HepG2 (cell line): ENCODE measurements at regions not wholly inside any gene's neighbourhood (a gene's known extent, or its start where the extent isn't known, plus 50 kb on each side); places are given as distances from the start of the nearest gene placed in this dataset.

Experiments used
- ATAD3A ChIP-seq: sonication (generic); formaldehyde crosslinking; IDR thresholded peaks from 2 replicates; pipeline ENCODE4 v1.4.0; 2020; ENCODE audit warnings: missing genetic modification reagents
- FOXO1 ChIP-seq: sonication (generic); formaldehyde crosslinking; IDR thresholded peaks from 2 replicates; pipeline ENCODE4 v1.4.0; 2020; ENCODE audit warnings: missing genetic modification reagents
- HNF4A ChIP-seq: sonication (generic); formaldehyde crosslinking; IDR thresholded peaks from 2 replicates; pipeline ENCODE4 v1.4.0; 2020; ENCODE audit warnings: missing genetic modification reagents
- NFRKB ChIP-seq: fragments of 450-650 bp; IDR thresholded peaks from 2 replicates; pipeline ENCODE4 v1.6.1; 2017
- SALL1 ChIP-seq: sonication (generic); formaldehyde crosslinking; IDR thresholded peaks from 2 replicates; pipeline ENCODE4 v1.8.0; 2022; ENCODE audit warnings: mild to moderate bottlenecking, missing genetic modification reagents
- SIN3B ChIP-seq: fragments of 150-350 bp; IDR thresholded peaks from 2 replicates; pipeline ENCODE4 v1.6.1; 2014; ENCODE audit warnings: low read length
- SOX5 ChIP-seq: IDR thresholded peaks from 2 replicates; pipeline ENCODE4 v1.6.1; 2016; ENCODE audit warnings: borderline replicate concordance
- SP2 ChIP-seq: sonication (generic); formaldehyde crosslinking; IDR thresholded peaks from 2 replicates; pipeline ENCODE4 v1.5.1; 2020; ENCODE audit warnings: mild to moderate bottlenecking, missing genetic modification reagents
- ZFP36 ChIP-seq: fragments of 150-350 bp; IDR thresholded peaks from 2 replicates; pipeline ENCODE4 v1.6.1; 2018; ENCODE audit warnings: borderline replicate concordance, low read length, low read depth; ENCODE audit not compliant: partially characterized antibody
- ZNF275 ChIP-seq: sonication (generic); formaldehyde crosslinking; IDR thresholded peaks from 2 replicates; pipeline ENCODE4 v1.8.0; 2022; ENCODE audit warnings: missing genetic modification reagents, mild to moderate bottlenecking, inconsistent platforms, borderline replicate concordance
- ZNF33B ChIP-seq: sonication (generic); formaldehyde crosslinking; IDR thresholded peaks from 2 replicates; pipeline ENCODE4 v1.5.1; 2020; ENCODE audit warnings: mild to moderate bottlenecking, missing genetic modification reagents
- ZNF607 ChIP-seq: sonication (generic); formaldehyde crosslinking; IDR thresholded peaks from 2 replicates; pipeline ENCODE4 v1.5.1; 2020; ENCODE audit warnings: missing genetic modification reagents, mild to moderate bottlenecking, borderline replicate concordance
- TF ChIP-seq, protein P1 (sequence below), 2 experiments: fragments of 450-650 bp in 1 of 2; sonication (generic) in 1 of 2; formaldehyde crosslinking in 1 of 2; IDR thresholded peaks; 2 replicates each; pipeline versions ENCODE4 v1.6.1 to v1.8.0; 2016 to 2022; ENCODE audit warnings: antibody characterized with exemption in 1 of 2, mild to moderate bottlenecking in 1 of 2, missing genetic modification reagents in 1 of 2
- TF ChIP-seq, protein P2 (sequence below): IDR thresholded peaks from 2 replicates; pipeline ENCODE4 v1.6.1; 2016
- TF ChIP-seq, protein P3 (sequence below): sonication (generic); formaldehyde crosslinking; IDR thresholded peaks from 2 replicates; pipeline ENCODE4 v1.5.0; 2020; ENCODE audit warnings: missing genetic modification reagents
- TF ChIP-seq, protein P4 (sequence below), 2 experiments: sonication (generic) in 1 of 2; formaldehyde crosslinking in 1 of 2; IDR thresholded peaks; 2 replicates each; pipeline versions ENCODE4 v1.4.0 to v1.6.1; 2018 to 2020; ENCODE audit warnings: missing genetic modification reagents in 2 of 2, borderline replicate concordance in 1 of 2, low read depth in 1 of 2, mild to moderate bottlenecking in 1 of 2, missing biosample characterization in 1 of 2

GRCh38 chr2:8412082-8412481 lies 269.8 kb upstream of the ID2 start (continued):
- TF ChIP-seq, protein P1, sequence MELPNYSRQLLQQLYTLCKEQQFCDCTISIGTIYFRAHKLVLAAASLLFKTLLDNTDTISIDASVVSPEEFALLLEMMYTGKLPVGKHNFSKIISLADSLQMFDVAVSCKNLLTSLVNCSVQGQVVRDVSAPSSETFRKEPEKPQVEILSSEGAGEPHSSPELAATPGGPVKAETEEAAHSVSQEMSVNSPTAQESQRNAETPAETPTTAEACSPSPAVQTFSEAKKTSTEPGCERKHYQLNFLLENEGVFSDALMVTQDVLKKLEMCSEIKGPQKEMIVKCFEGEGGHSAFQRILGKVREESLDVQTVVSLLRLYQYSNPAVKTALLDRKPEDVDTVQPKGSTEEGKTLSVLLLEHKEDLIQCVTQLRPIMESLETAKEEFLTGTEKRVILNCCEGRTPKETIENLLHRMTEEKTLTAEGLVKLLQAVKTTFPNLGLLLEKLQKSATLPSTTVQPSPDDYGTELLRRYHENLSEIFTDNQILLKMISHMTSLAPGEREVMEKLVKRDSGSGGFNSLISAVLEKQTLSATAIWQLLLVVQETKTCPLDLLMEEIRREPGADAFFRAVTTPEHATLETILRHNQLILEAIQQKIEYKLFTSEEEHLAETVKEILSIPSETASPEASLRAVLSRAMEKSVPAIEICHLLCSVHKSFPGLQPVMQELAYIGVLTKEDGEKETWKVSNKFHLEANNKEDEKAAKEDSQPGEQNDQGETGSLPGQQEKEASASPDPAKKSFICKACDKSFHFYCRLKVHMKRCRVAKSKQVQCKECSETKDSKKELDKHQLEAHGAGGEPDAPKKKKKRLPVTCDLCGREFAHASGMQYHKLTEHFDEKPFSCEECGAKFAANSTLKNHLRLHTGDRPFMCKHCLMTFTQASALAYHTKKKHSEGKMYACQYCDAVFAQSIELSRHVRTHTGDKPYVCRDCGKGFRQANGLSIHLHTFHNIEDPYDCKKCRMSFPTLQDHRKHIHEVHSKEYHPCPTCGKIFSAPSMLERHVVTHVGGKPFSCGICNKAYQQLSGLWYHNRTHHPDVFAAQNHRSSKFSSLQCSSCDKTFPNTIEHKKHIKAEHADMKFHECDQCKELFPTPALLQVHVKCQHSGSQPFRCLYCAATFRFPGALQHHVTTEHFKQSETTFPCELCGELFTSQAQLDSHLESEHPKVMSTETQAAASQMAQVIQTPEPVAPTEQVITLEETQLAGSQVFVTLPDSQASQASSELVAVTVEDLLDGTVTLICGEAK (IDR thresholded peaks at IDR 0.05), result no peak
- TF ChIP-seq, protein P1 (CRISPR knock-in tag; IDR thresholded peaks at IDR 0.05), result no peak
- TF ChIP-seq NFRKB (no peak), HNF4A (CRISPR knock-in tag) (peak; percentile 44), FOXO1 (CRISPR knock-in tag) (peak; percentile 51; the same call in 1 of the 2 replicates), ZNF607 (no peak), SALL1 (0 out of 2 replicates have a peak, but pooled peaks have one; percentile 37), SIN3B (no peak), ATAD3A (CRISPR knock-in tag) (no peak), ZNF33B (CRISPR knock-in tag) (no peak), ZFP36 (no peak), SP2 (CRISPR knock-in tag) (no peak), SOX5 (peak; percentile 60; the same call in 1 of the 2 replicates), ZNF275 (no peak)
- TF ChIP-seq, protein P2, sequence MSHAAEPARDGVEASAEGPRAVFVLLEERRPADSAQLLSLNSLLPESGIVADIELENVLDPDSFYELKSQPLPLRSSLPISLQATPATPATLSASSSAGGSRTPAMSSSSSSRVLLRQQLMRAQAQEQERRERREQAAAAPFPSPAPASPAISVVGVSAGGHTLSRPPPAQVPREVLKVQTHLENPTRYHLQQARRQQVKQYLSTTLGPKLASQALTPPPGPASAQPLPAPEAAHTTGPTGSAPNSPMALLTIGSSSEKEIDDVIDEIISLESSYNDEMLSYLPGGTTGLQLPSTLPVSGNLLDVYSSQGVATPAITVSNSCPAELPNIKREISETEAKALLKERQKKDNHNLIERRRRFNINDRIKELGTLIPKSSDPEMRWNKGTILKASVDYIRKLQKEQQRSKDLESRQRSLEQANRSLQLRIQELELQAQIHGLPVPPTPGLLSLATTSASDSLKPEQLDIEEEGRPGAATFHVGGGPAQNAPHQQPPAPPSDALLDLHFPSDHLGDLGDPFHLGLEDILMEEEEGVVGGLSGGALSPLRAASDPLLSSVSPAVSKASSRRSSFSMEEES (CRISPR knock-in tag), result no peak
- TF ChIP-seq, protein P3, sequence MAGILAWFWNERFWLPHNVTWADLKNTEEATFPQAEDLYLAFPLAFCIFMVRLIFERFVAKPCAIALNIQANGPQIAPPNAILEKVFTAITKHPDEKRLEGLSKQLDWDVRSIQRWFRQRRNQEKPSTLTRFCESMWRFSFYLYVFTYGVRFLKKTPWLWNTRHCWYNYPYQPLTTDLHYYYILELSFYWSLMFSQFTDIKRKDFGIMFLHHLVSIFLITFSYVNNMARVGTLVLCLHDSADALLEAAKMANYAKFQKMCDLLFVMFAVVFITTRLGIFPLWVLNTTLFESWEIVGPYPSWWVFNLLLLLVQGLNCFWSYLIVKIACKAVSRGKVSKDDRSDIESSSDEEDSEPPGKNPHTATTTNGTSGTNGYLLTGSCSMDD (CRISPR knock-in tag), result no peak
- TF ChIP-seq, protein P4, sequence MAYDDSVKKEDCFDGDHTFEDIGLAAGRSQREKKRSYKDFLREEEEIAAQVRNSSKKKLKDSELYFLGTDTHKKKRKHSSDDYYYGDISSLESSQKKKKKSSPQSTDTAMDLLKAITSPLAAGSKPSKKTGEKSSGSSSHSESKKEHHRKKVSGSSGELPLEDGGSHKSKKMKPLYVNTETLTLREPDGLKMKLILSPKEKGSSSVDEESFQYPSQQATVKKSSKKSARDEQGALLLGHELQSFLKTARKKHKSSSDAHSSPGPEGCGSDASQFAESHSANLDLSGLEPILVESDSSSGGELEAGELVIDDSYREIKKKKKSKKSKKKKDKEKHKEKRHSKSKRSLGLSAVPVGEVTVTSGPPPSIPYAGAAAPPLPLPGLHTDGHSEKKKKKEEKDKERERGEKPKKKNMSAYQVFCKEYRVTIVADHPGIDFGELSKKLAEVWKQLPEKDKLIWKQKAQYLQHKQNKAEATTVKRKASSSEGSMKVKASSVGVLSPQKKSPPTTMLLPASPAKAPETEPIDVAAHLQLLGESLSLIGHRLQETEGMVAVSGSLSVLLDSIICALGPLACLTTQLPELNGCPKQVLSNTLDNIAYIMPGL (CRISPR knock-in tag; IDR thresholded peaks at IDR 0.05; ENCODE audit: borderline replicate concordance in 1 of 2, low read depth in 1 of 2), result no peak
